Esophagus muscularis mucosa (tissue), 3 donors: ENCODE measurements at regions not wholly inside any gene's neighbourhood (a gene's known extent, or its start where the extent isn't known, plus 50 kb on each side); places are given as distances from the start of the nearest gene placed in this dataset.

Experiments
- POLR2A ChIP-seq: fragments of 450-650 bp; IDR thresholded peaks from one replicate; pipeline ENCODE4 v1.6.1; 2017; ENCODE audit warnings: antibody characterized with exemption, moderate library complexity, mild to moderate bottlenecking, low read depth
- TF ChIP-seq, protein P1 (sequence below), 3 experiments: fragments of 200-600 bp in 2 of 3; fragments of 450-650 bp in 1 of 3; sonication (generic) in 2 of 3; IDR thresholded peaks; one replicate each; pipeline ENCODE4 v1.5.1; 2017 to 2019; ENCODE audit warnings: antibody characterized with exemption in 3 of 3, mild to moderate bottlenecking in 2 of 3, moderate library complexity in 1 of 3

DNA sequence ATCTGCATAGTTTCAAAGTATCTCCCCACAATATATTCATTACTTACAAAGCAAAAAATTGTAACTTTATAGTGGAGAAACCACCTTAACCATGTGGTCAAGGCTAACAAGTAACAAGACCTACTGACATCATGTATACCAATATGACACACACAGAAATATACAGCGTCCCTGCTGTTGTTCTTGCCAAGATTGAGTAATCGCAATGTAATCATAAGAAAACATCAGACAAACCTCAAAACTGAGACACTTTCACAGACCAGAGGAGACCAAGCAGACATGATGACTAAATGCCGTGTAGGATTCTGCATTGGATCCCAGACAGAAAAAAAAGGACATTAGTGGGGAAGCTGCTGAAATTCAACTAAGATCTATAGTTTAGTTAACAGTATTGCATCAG lies 123.0 kb downstream of the ACAA2 start:
- TF ChIP-seq, protein P1, sequence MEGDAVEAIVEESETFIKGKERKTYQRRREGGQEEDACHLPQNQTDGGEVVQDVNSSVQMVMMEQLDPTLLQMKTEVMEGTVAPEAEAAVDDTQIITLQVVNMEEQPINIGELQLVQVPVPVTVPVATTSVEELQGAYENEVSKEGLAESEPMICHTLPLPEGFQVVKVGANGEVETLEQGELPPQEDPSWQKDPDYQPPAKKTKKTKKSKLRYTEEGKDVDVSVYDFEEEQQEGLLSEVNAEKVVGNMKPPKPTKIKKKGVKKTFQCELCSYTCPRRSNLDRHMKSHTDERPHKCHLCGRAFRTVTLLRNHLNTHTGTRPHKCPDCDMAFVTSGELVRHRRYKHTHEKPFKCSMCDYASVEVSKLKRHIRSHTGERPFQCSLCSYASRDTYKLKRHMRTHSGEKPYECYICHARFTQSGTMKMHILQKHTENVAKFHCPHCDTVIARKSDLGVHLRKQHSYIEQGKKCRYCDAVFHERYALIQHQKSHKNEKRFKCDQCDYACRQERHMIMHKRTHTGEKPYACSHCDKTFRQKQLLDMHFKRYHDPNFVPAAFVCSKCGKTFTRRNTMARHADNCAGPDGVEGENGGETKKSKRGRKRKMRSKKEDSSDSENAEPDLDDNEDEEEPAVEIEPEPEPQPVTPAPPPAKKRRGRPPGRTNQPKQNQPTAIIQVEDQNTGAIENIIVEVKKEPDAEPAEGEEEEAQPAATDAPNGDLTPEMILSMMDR (IDR thresholded peaks at IDR 0.05) = no peak
- no peak for TF ChIP-seq POLR2A
